ENCODE measurements at regions not wholly inside any gene's neighbourhood (a gene's known extent, or its start where the extent isn't known, plus 50 kb on each side); places are given as distances from the start of the nearest gene placed in this dataset.

GRCh38 chr6:113489952-113490746, 367.0 kb upstream of the MARCKS start:
- DNase-seq, result no peak

DNA sequence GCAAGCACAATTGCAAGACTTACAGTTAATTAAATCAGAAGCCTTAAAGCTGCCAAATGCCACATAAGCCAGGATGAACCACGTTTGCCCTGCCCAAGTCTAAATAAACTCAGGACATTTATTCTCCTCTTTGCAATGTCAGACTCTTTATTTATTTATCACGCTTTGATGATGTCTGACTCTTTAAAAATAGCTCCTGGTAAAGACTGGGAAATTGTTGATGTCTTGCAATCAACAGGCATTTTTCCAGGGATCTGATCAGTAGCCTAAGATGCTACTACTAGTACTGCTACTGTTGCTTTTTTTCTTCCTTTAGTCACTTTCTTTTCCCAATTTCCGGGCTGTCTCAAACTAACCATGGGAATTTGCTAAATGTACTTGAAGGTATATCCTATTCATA, 365.8 kb upstream of the MARCKS start:
- no peak for DNase-seq

DNA sequence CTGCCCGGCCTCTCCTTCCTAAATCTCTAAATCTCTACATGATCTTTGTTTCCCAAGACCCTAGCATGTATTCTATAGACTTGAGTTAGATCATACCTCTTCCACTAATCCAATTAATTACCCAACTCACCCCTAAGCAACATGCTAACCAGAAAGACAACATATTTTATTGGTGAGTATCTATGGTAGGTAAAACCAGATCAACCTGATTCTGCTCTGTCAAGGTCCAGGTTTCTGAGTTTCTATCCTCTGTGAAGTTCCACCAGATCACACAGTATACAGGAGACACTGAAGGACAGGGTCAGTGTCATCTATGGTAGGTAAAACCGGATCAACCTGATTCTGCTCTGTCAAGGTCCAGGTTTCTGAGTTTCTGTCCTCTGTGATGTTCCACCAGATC, 363.2 kb upstream of the MARCKS start:
- DNase-seq, result no peak

DNA sequence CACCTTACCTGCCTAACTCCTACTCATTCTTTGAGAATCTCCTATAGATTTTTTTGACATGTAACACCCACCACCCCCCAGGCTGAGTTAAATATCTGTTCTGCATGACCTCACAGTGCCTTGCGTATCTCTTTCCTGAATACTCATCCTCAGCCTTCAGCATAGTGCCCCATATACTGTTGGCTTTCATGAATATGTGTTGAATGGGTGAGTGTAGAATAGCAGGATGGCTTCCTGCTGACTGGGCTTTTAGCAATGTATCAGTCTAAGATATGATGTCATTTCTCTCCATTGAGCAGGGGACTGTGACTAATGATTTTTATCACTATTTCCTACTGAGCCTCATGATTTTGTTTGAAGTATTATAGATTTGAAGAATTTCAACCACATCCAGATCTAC, 361.6 kb upstream of the MARCKS start:
- no peak for DNase-seq

- no peak for DNase-seq
Measured at GRCh38 chr6:113496166-113496565, 361.0 kb upstream of the MARCKS start.

DNA sequence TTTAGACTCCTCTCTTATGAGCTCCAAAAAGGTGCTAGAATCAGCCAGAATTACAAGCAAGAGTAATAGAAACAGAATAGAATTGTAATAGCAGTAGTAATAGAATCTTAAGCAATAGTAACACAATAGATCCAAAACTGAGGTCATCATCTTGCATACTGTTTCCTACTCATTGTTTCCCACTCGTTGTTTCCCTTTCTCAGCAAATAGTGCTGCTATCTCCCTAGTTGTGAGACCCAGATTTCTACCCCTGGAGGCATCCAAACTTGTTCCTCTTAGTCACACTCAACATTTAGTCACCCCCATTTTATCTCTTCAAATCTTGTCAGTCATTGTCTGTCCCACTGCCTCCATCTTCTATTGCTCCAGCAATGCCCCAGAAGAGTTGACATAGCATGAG, 356.9 kb upstream of the MARCKS start:
- DNase-seq, result no peak

GRCh38 chr6:113505084-113505699, 352.0 kb upstream of the MARCKS start:
- DNase-seq, result no peak

DNA sequence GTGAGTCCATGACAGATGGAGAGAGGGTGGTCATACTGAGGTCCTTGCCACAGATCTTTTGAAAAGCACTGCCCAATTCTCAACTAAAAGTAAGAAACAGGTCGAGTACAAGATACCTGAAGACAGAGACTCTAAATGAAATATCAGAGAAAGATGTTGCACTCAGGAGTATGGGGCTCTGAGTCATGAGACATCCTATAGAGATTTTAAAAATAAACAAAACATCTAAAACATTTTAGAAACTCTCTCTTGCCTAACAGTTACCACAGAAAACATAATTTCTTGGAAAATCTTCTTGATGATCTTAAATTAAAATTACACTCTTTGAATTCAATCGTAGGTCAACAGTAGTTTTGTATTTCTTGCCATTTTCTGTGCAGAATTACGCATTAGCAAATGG, 348.9 kb upstream of the MARCKS start:
- DNase-seq, result no peak

DNA sequence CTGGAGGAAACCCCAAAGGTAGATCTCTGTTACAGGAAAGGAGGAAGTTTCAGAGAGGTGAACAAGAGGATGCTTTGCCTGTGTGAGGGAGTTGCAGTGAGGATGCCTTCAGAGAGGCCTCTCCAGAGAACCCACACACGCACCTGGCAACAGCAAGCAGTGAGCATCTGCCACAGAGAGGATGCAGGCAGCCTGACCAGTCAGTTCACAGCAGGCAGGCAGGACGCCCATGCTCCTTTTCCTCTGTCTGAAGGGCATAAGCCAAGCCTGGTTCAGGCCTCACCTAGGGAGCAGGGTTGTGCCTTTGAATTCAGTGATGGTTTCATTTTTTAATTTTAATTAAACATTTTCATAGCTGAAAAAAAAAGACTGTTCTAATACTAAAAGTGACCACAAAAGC, 346.0 kb upstream of the MARCKS start:
- DNase-seq, result no peak

DNA sequence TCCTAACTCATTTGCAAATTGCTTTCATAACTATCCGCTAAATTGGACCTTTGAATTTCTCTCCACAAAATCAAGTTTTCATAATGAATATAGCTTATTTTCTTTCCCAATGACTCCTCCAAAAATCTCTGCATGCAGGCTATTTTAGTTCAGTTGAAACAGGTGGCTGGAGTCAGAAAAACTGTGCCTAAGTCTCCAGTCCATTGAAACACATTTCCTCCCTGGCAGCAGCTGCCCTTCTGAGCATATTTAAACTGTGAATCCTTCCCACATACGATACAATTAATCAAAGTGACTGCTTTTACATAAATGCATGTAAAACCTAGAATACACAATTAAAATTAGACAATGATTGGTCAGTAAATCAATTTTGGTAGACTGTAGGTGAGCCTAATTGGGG, 344.6 kb upstream of the MARCKS start:
- DNase-seq, result no peak

DNA sequence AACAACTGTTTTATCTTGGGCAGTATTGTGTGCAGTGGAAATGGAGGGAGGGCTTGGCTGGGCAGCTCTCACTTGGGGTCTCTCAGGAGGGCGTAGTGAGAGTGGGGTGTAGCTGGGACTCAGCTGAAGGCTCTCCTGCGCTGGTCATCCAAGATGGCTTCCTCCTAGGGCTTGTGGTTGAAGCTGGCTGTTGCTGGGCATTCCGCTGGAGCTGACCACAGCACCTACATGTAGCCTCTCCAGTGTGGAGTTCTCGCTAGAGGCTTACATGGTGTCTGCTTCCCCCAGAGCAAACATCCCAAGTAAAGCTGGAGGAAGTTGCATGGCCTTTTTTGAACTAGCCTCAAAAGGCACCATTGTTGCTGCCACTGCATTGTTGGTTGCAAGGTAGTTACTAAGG, 344.1 kb upstream of the MARCKS start:
- DNase-seq, result no peak

DNA sequence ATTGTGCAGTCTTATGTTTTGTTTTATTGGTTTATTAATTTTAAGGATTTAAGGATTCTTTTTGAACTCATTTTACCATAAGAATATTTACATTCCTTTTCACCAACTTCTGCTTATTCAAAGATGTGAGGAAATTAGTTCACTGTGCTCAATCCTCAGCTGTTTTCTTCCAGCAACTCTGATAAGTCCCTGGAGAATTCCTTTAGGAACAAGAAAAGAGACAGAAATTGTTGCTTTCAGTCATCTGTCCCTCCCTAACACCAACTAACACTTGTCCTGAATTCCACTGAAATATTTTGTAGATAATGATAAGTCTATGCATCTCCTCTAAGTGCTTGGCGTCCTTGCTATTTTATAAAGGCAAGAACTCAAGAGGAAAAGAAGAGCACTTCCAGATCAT, 334.8 kb upstream of the MARCKS start:
- DNase-seq, result no peak

- DNase-seq, result no peak
Measured at GRCh38 chr6:113524826-113525225, 332.3 kb upstream of the MARCKS start.

DNA sequence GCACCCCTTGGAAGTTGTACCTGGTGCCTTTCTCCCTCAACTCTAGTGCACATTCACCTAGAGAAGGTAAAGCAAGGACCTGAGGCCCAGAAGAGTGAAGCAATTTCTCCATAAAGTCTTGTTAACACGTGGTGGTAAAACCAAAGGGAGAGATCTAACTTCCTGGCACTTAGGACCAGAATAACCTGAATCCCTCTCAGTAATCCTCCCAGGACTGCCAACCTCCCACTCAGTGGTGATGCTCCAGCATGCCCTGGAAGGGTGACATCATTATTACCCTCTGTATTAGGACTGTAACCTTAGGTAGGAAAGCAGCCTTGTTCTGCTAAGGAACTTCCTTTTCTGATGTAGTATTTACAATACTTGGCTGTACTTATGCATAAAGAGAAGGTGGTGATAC, 330.6 kb upstream of the MARCKS start:
- no peak for DNase-seq

- no peak for DNase-seq
Measured at GRCh38 chr6:113526995-113527394, 330.1 kb upstream of the MARCKS start.

- DNase-seq, result no peak
Measured at GRCh38 chr6:113528111-113528510, 329.0 kb upstream of the MARCKS start.

DNA sequence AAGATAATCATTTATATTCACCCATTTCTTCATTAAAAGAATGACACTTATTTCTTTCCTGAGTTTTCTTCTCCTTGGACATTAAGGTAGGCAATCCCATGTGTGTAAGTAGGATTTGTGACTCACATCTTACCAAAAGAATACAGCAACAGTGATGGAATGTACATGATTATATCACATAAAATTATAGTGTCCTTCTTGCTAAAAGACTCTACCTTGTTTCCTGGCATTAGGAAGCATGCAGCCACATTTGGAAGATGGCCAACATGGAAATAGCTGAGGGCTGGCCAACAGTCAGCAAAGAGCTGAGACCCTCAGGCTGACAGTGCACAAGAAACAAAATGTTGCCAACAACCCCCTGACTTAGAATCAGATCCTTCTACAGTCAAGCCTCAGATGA, 327.9 kb upstream of the MARCKS start:
- no peak for DNase-seq

- no peak for DNase-seq
Measured at GRCh38 chr6:113529879-113530278, 327.3 kb upstream of the MARCKS start.

DNA sequence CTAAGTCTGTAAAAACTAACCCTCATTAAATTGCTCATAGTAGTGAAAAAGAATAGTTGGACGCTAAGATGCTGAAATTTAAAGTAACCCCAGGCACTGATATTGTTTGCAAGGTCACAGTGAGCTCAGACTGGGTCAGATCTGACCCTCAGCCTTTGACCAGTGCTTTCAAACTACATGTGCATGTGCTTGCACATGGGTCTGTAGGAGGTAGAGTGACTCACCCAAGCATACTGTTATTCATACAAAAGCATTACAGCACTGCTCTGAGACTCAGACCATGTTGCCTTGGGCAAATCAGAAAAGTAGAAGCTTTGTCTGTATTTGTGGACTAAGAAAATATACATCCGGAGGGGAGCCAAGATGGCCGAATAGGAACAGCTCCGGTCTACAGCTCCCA, 326.4 kb upstream of the MARCKS start:
- DNase-seq, result peak; percentile 56

GRCh38 chr6:113539202-113539601, 317.9 kb upstream of the MARCKS start:
- no peak for DNase-seq

- DNase-seq, result no peak
Measured at GRCh38 chr6:113539623-113540022, 317.5 kb upstream of the MARCKS start.

- no peak for DNase-seq
Measured at GRCh38 chr6:113540466-113540865, 316.7 kb upstream of the MARCKS start.

- DNase-seq, result no peak
Measured at GRCh38 chr6:113551168-113551567, 306.0 kb upstream of the MARCKS start.

DNA sequence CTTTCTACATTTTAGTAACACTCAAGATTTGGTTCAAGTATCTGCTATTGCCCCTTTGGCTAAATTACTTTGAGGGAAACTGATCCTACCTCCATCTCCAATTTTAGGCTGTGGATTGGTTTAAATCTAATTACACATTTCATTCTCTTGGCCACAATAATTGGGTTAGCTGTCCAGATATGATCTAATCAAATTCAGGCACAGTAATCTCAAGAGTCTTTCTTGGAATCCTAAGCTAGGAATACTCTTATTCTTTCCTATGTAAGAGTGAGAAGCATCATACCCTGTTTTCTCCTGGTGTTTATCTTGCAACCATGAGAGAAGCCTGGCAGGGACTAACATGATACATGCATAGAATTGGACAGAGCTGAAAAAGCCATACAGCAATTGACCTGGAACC, 300.4 kb upstream of the MARCKS start:
- no peak for DNase-seq

DNA sequence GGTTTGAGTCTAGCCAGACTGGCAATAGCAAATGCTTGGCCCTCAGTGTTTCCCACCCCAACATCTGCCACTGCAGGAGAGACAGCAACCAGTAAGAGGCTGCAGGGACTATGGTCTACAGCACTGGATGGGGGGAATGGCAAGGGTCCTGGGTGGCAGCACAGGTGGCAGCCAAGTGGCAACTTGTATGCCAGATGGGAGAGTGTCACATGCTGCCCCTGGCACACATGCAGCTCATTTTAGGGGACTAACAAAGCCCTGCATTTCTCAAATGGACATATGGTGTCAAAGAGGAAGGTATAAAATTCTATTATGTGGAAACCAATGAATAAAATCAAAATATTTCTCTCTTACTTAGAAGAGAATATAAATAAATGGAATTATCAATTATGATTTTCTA, 298.7 kb upstream of the MARCKS start:
- no peak for DNase-seq

Data from islet precursor cell (in vitro differentiated cells).